HG03457 (cell line): ENCODE measurements at regions not wholly inside any gene's neighbourhood (a gene's known extent, or its start where the extent isn't known, plus 50 kb on each side); places are given as distances from the start of the nearest gene placed in this dataset.

Experiments
- ATAC-seq: cut with Tn5 transposase; IDR thresholded peaks from one replicate; pipeline ENCODE4 v1.9.1; 2021; ENCODE audit warnings: moderate number of reproducible peaks; ENCODE audit not compliant: unreplicated experiment

- ATAC-seq = no peak
Measured at GRCh38 chr3:110767838-110768237, 303.8 kb upstream of the NECTIN3 start.

GRCh38 chr3:110773413-110773954 lies 298.1 kb upstream of the NECTIN3 start:
- no peak for ATAC-seq

GRCh38 chr3:110774496-110775265 lies 296.9 kb upstream of the NECTIN3 start:
- ATAC-seq = no peak

- no peak for ATAC-seq
Measured at GRCh38 chr3:110779581-110779980, 292.0 kb upstream of the NECTIN3 start.

GRCh38 chr3:110783541-110783940 lies 288.1 kb upstream of the NECTIN3 start:
- no peak for ATAC-seq

- no peak for ATAC-seq
Measured at GRCh38 chr3:110788794-110789193, 282.8 kb upstream of the NECTIN3 start.

GRCh38 chr3:110789315-110789714 lies 282.3 kb upstream of the NECTIN3 start:
- no peak for ATAC-seq

- no peak for ATAC-seq
Measured at GRCh38 chr3:110790631-110791030, 281.0 kb upstream of the NECTIN3 start.

- ATAC-seq = no peak
Measured at GRCh38 chr3:110791995-110792686, 279.5 kb upstream of the NECTIN3 start.

GRCh38 chr3:110793611-110794010 lies 278.0 kb upstream of the NECTIN3 start:
- ATAC-seq = no peak

GRCh38 chr3:110795163-110795562 lies 276.5 kb upstream of the NECTIN3 start:
- ATAC-seq = no peak

- no peak for ATAC-seq
Measured at GRCh38 chr3:110799271-110799670, 272.3 kb upstream of the NECTIN3 start.

GRCh38 chr3:110804856-110805255 lies 266.8 kb upstream of the NECTIN3 start:
- no peak for ATAC-seq

GRCh38 chr3:110806924-110807323 lies 264.7 kb upstream of the NECTIN3 start:
- no peak for ATAC-seq

GRCh38 chr3:110808630-110809029 lies 263.0 kb upstream of the NECTIN3 start:
- ATAC-seq = no peak

- no peak for ATAC-seq
Measured at GRCh38 chr3:110810356-110810755, 261.3 kb upstream of the NECTIN3 start.

- no peak for ATAC-seq
Measured at GRCh38 chr3:110811050-110811449, 260.6 kb upstream of the NECTIN3 start.

- ATAC-seq = no peak
Measured at GRCh38 chr3:110813541-110813940, 258.1 kb upstream of the NECTIN3 start.

- ATAC-seq = peak; percentile 83
Measured at GRCh38 chr3:110814170-110815007, 257.2 kb upstream of the NECTIN3 start.

- no peak for ATAC-seq
Measured at GRCh38 chr3:110815008-110815583, 256.5 kb upstream of the NECTIN3 start.

GRCh38 chr3:110816008-110816407 lies 255.6 kb upstream of the NECTIN3 start:
- peak; percentile 56 for ATAC-seq
